Astrocyte of the spinal cord (primary cell): ENCODE measurements at regions not wholly inside any gene's neighbourhood (a gene's known extent, or its start where the extent isn't known, plus 50 kb on each side); places are given as distances from the start of the nearest gene placed in this dataset.

Experiments used
- DNase-seq: peaks from one replicate; pipeline ENCODE4 v3.0.0; 2011; ENCODE audit warnings: low read depth, low spot score
- H3K4me3 ChIP-seq: 2 replicates; pipeline ENCODE4 v1.5.1; 2011; ENCODE audit warnings: low read depth, mild to moderate bottlenecking, low read length, moderate library complexity
- CTCF ChIP-seq: IDR thresholded peaks from 2 replicates; pipeline ENCODE4 v1.5.1; 2012; ENCODE audit warnings: low read depth, mild to moderate bottlenecking, low read length, inconsistent platforms
- in situ Hi-C: cut with HindIII; loops from 2 replicates; pipeline ENCODE4 v1.10.0; 2017; ENCODE audit warnings: low sequenced_read_pairs

GRCh38 chr4:65799513-65799912, 129.2 kb upstream of the EPHA5 start:
- in situ Hi-C loops = no loop called here
- DNase-seq = no peak
- TF ChIP-seq CTCF = no peak
- H3K4me3 ChIP-seq = no peak overlapping the region

- no peak for TF ChIP-seq CTCF
- H3K4me3 ChIP-seq = no peak overlapping the region
- in situ Hi-C loops = no loop called here
- no peak for DNase-seq
These were observed 128.3 kb upstream of the EPHA5 start for GRCh38 chr4:65798498-65799127.

GRCh38 chr4:65791812-65792308, 121.6 kb upstream of the EPHA5 start:
- TF ChIP-seq CTCF = no peak
- DNase-seq = peak; percentile 65
- no peak overlapping the region for H3K4me3 ChIP-seq
- in situ Hi-C loops = no loop called here

GRCh38 chr4:65791111-65791811, 121.0 kb upstream of the EPHA5 start:
- peak; percentile 9 for DNase-seq
- in situ Hi-C loops = no loop called here
- TF ChIP-seq CTCF = no peak
- H3K4me3 ChIP-seq = no peak overlapping the region

GRCh38 chr4:65789805-65790204, 119.5 kb upstream of the EPHA5 start:
- TF ChIP-seq CTCF = no peak
- in situ Hi-C loops = no loop called here
- no peak overlapping the region for H3K4me3 ChIP-seq
- DNase-seq = no peak

GRCh38 chr4:65789341-65789740, 119.1 kb upstream of the EPHA5 start:
- no peak for TF ChIP-seq CTCF
- no peak for DNase-seq
- in situ Hi-C loops = no loop called here
- no peak overlapping the region for H3K4me3 ChIP-seq
